DND-41 (cell line): ENCODE measurements at regions not wholly inside any gene's neighbourhood (a gene's known extent, or its start where the extent isn't known, plus 50 kb on each side); places are given as distances from the start of the nearest gene placed in this dataset.
A peak's percentile ranks its signal among the peaks of the same experiment; 100 is the strongest.

Experiments used
- ATAC-seq: fragments of 200-7000 bp; cut with Tn5 transposase; 3 replicates; pipeline ENCODE4 v1.9.1; 2021; ENCODE audit warnings: low read depth; ENCODE audit not compliant: insufficient read depth
- DNase-seq: peaks from one replicate; pipeline ENCODE4 v3.0.0-alpha.2; 2020
- H2AFZ ChIP-seq: 2 replicates; pipeline ENCODE4 v1.6.0; 2012; ENCODE audit warnings: low read depth, low read length
- H3K27ac ChIP-seq: 2 replicates; pipeline ENCODE4 v1.5.1; 2012; ENCODE audit warnings: low read length, inconsistent platforms
- H3K27me3 ChIP-seq: fragments of 200-600 bp; sonication (generic); 2 replicates; pipeline ENCODE4 v1.6.0; 2012; ENCODE audit warnings: low read length, mild to moderate bottlenecking, inconsistent platforms; ENCODE audit not compliant: insufficient read depth, poor library complexity
- H3K36me3 ChIP-seq: 2 replicates; pipeline ENCODE4 v1.5.1; 2012; ENCODE audit warnings: low read length, inconsistent platforms; ENCODE audit not compliant: insufficient read depth
- H3K4me1 ChIP-seq: 2 replicates; pipeline ENCODE4 v1.5.1; 2012; ENCODE audit warnings: mild to moderate bottlenecking, low read length; ENCODE audit not compliant: insufficient read depth
- H3K4me2 ChIP-seq: 2 replicates; pipeline ENCODE4 v1.6.0; 2012; ENCODE audit warnings: mild to moderate bottlenecking, moderate library complexity, low read length, inconsistent platforms; ENCODE audit not compliant: insufficient read depth
- H3K4me3 ChIP-seq, 2 experiments: fragments of 200-600 bp in 1 of 2; shearing (Covaris generic) in 1 of 2; 2 replicates each; pipeline ENCODE4 v1.5.1; 2012 to 2016; ENCODE audit warnings: inconsistent platforms in 2 of 2, low read length in 2 of 2, mild to moderate bottlenecking in 2 of 2, low read depth in 1 of 2, moderate library complexity in 1 of 2
- H3K79me2 ChIP-seq: 2 replicates; pipeline ENCODE4 v1.6.0; 2012; ENCODE audit warnings: low read length, inconsistent platforms; ENCODE audit not compliant: insufficient read depth
- H3K9ac ChIP-seq: 2 replicates; pipeline ENCODE4 v1.6.0; 2012; ENCODE audit warnings: low read depth, mild to moderate bottlenecking, inconsistent platforms, low read length, moderate library complexity
- H3K9me3 ChIP-seq: 2 replicates; pipeline ENCODE4 v1.5.1; 2012; ENCODE audit warnings: low read length, moderate library complexity, mild to moderate bottlenecking, inconsistent platforms; ENCODE audit not compliant: insufficient read depth, severe bottlenecking
- H4K20me1 ChIP-seq: 2 replicates; pipeline ENCODE4 v1.6.0; 2012; ENCODE audit warnings: low read length; ENCODE audit not compliant: insufficient read depth
- EZH2 ChIP-seq: IDR thresholded peaks from 3 replicates; pipeline ENCODE4 v1.6.1; 2012; ENCODE audit warnings: borderline replicate concordance, low read depth, mild to moderate bottlenecking, moderate library complexity, low read length, inconsistent platforms; ENCODE audit not compliant: severe bottlenecking
- TF ChIP-seq, protein P1 (sequence below): IDR thresholded peaks from 2 replicates; pipeline ENCODE4 v1.5.1; 2012; ENCODE audit warnings: borderline replicate concordance, low read length, moderate library complexity, mild to moderate bottlenecking; ENCODE audit not compliant: poor library complexity, severe bottlenecking; ENCODE audit errors: extremely low read depth

DNA sequence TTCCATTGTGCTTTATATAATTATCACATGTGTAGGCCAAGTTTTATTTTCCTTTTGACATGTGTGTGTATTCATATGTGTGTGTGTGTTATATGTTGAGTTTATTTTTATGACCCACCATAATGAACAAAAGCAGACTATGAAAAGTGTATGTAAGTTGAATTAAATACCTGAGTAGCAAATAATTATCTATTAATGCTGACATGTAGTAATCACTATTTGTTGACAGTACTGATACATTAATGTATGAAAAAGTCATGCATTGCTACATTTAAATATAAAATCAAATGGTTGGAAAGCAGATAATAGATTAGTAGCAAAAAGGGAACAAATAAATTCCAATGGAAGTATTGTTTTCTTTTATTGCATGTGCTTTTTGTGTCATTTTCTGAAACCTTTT, 1948.5 kb upstream of the PCDH20 start:
- Histone ChIP-seq H3K79me2 (no peaks in the 10 kb centered on the region), H3K4me1 (no peaks in the 10 kb centered on the region), H3K27me3 (no peaks in the 10 kb centered on the region), H4K20me1 (no peaks in the 10 kb centered on the region), H3K4me3 (no peak overlapping the region), H3K9ac (no peak overlapping the region), H3K36me3 (no peaks in the 10 kb centered on the region), H3K9me3 (peaks cover 5% of the 10 kb centered on the region), H2AFZ (no peak overlapping the region), H3K27ac (no peak overlapping the region), H3K4me2 (no peak overlapping the region)
- ATAC-seq (no peak), DNase-seq (no peak)
- TF ChIP-seq, protein P1, sequence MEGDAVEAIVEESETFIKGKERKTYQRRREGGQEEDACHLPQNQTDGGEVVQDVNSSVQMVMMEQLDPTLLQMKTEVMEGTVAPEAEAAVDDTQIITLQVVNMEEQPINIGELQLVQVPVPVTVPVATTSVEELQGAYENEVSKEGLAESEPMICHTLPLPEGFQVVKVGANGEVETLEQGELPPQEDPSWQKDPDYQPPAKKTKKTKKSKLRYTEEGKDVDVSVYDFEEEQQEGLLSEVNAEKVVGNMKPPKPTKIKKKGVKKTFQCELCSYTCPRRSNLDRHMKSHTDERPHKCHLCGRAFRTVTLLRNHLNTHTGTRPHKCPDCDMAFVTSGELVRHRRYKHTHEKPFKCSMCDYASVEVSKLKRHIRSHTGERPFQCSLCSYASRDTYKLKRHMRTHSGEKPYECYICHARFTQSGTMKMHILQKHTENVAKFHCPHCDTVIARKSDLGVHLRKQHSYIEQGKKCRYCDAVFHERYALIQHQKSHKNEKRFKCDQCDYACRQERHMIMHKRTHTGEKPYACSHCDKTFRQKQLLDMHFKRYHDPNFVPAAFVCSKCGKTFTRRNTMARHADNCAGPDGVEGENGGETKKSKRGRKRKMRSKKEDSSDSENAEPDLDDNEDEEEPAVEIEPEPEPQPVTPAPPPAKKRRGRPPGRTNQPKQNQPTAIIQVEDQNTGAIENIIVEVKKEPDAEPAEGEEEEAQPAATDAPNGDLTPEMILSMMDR, result no peak
- no peak for TF ChIP-seq EZH2

DNA sequence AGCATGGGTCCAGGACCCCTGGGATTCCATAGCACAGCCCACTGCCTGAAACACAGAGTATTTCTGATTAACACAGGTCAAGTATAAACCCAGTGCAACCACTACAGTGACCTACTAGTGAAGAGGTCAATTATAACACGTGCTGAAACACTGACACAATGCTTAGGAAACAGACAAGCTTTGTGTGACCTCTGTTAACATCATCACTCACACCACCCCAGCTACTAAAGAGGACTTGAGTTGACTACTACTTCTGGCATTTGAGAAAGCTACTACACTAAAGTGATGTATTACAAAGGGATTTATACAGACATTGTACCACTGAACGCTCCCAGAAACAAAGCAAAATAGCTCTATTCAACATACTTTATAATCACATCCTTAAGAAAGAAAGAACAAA, 1935.9 kb upstream of the PCDH20 start:
- Histone ChIP-seq H3K27ac (no peak overlapping the region), H3K79me2 (no peaks in the 10 kb centered on the region), H3K9ac (no peak overlapping the region), H3K9me3 (no peaks in the 10 kb centered on the region), H4K20me1 (no peaks in the 10 kb centered on the region), H3K27me3 (no peaks in the 10 kb centered on the region), H3K4me3 (no peak overlapping the region), H3K36me3 (no peaks in the 10 kb centered on the region), H3K4me2 (no peak overlapping the region), H2AFZ (peak overlapping the region; percentile 19; the same call in 1 of the 2 replicates), H3K4me1 (no peaks in the 10 kb centered on the region)
- DNase-seq (no peak), ATAC-seq (no peak)
- TF ChIP-seq, protein P1, result no peak
- TF ChIP-seq EZH2, result no peak

DNA sequence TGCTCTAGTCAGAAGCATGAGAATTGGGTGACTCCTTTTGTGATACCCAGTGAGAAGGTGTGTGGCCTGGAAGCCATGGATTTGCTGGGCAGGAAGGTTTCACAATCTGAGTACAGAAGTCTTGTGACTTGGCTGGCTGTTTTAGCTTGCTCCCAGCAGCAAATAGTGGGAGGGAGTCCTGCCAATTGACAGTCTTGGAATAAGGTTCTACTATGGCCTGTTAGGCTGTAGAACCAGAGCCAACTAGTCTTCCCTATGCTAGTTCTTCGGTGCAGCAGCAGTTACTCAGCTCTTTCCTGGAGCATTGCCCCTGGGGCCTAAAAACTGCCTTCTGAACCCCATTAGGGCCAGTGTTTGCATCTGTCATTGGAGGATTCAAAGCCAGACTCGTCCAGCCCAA, 1935.4 kb upstream of the PCDH20 start:
- ATAC-seq, result no peak
- Histone ChIP-seq H3K9me3 (no peaks in the 10 kb centered on the region), H2AFZ (peak overlapping the region; percentile 19; the same call in 1 of the 2 replicates), H3K4me3 (no peak overlapping the region), H3K79me2 (no peaks in the 10 kb centered on the region), H3K36me3 (no peaks in the 10 kb centered on the region), H3K27ac (no peak overlapping the region), H3K27me3 (no peaks in the 10 kb centered on the region), H3K4me1 (no peaks in the 10 kb centered on the region), H3K4me2 (no peak overlapping the region), H3K9ac (no peak overlapping the region), H4K20me1 (no peaks in the 10 kb centered on the region)
- no peak for DNase-seq
- TF ChIP-seq EZH2, result no peak
- TF ChIP-seq, protein P1, result no peak

DNA sequence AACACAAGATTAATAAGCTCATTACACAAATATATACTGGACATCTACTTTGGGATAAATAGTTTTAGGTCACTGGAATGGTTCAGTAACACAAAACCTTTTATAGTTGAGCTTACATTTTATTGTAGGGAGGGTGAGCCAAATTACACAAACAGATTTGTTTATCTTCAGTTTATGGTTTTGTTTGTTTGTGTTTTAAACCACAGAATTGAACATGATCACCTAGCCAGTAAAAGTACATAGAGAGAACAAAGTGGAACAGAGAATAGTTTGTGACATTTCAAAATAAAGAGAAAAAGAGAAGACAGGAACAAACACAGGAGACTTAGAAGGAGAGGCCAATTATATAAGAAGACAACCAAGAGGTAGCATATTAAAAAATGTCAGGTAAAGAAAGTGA, 1930.2 kb upstream of the PCDH20 start:
- Histone ChIP-seq H3K79me2 (no peaks in the 10 kb centered on the region), H2AFZ (no peak overlapping the region), H3K9me3 (no peaks in the 10 kb centered on the region), H4K20me1 (no peaks in the 10 kb centered on the region), H3K27me3 (no peaks in the 10 kb centered on the region), H3K4me3 (no peak overlapping the region), H3K27ac (no peak overlapping the region), H3K36me3 (no peaks in the 10 kb centered on the region), H3K9ac (no peak overlapping the region), H3K4me1 (no peaks in the 10 kb centered on the region), H3K4me2 (no peak overlapping the region)
- TF ChIP-seq, protein P1, result no peak
- TF ChIP-seq EZH2, result no peak
- no peak for ATAC-seq
- no peak for DNase-seq
